Stimulated activated naive CD8-positive, alpha-beta T cell treated with anti-CD3 and anti-CD28 coated beads, Interleukin-15, Interleukin-2, amounts not matched to agents 100 ng/mL and 50 ng/mL, for 24 hours (primary cell): ENCODE measurements at regions not wholly inside any gene's neighbourhood (a gene's known extent, or its start where the extent isn't known, plus 50 kb on each side); places are given as distances from the start of the nearest gene placed in this dataset.

Source experiments
- H3K27ac Mint-ChIP-seq: one replicate; pipeline ENCODE4 v1.8.0; 2021; ENCODE audit warnings: mild to moderate bottlenecking, mixed read lengths
- H3K27me3 Mint-ChIP-seq: one replicate; pipeline ENCODE4 v1.8.0; 2021; ENCODE audit warnings: mixed read lengths
- H3K36me3 Mint-ChIP-seq: one replicate; pipeline ENCODE4 v1.8.0; 2021; ENCODE audit warnings: low read depth, mixed read lengths
- H3K4me1 Mint-ChIP-seq: one replicate; pipeline ENCODE4 v1.8.0; 2021; ENCODE audit warnings: low read depth, mixed read lengths
- H3K4me3 Mint-ChIP-seq: one replicate; pipeline ENCODE4 v1.8.0; 2021; ENCODE audit warnings: mild to moderate bottlenecking, mixed read lengths
- H3K9me3 Mint-ChIP-seq: one replicate; pipeline ENCODE4 v1.8.0; 2021; ENCODE audit warnings: mixed read lengths

DNA sequence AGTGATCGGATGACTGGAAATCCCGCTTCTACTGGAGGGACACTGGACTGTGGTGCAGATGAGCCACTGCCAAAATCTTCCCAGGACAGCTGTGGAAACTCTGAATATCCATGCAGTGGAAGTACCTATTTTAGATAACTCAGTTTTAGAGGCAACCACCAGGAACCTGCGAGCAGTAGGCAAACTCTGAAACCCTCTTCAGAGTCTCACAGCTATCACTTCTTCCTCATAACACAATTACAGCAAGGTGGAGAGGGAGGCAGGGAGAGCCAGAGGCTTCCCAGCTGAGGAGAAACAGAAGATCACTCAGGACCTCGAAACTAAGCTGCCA is 322.8 kb upstream of the NT5E start:
- Mint-ChIP-seq H3K36me3 (no peaks in the 10 kb centered on the region), H3K4me1 (no peaks in the 10 kb centered on the region), H3K4me3 (no peak overlapping the region), H3K9me3 (no peaks in the 10 kb centered on the region), H3K27ac (no peak overlapping the region), H3K27me3 (no peaks in the 10 kb centered on the region)

DNA sequence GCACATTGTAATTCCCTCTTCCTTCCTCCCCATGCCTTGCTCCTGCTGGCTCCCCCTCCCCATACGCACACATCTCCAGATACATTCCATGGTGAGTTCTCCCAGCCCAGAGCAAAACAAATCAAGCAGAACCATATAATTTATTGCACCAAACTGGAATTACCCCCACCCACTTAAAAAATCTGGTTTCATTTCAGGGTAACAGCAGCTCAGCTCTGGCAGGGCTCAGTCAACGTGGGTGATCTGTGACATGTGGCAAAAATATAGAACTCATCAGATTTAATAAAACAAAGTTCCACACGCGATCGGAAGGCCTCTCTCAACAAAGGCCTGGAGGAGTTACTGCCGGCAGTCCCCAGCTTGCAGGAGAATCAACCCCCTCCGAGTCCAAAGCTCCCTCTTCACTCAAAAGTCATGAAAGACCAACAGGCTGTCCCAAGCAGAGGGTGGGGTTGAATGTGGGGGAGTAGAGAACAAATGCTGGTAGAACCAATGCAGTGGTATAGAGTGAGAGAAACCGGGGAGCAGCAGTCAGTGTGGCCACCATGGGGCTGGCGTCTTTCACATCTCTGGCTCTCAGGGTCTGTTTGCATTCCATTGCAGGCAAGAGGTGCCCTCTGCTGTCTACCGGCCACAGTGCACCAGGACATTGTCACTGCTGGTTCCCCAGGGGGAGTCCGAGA is 323.3 kb upstream of the NT5E start:
- Mint-ChIP-seq H3K4me3 (no peak overlapping the region), H3K9me3 (no peaks in the 10 kb centered on the region), H3K27me3 (no peaks in the 10 kb centered on the region)

DNA sequence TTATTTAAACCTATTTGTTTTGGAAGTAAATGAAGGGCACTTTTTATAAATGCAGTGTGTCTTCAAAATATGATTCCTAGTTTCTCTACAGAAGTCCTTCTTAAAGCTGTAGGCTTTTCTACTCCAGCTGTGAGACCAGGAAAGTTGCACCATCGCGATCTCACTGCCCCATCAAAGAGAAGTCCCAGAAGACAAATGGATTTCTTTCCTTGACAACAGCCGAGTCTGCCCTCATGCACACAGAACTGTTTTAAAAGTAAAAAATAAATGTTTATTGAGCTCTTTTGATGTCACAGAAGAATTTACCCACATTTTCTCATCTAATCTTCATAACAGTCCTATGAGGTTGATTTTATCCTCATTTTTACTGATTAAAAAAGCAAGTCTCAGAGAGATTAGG is 324.4 kb upstream of the NT5E start:
- no peak overlapping the region for H3K27ac Mint-ChIP-seq
- H3K36me3 Mint-ChIP-seq = no peaks in the 10 kb centered on the region
- H3K9me3 Mint-ChIP-seq = no peaks in the 10 kb centered on the region
- no peaks in the 10 kb centered on the region for H3K4me1 Mint-ChIP-seq
- no peak overlapping the region for H3K4me3 Mint-ChIP-seq
- no peaks in the 10 kb centered on the region for H3K27me3 Mint-ChIP-seq

More for the DNA sequence above, 323.3 kb upstream of the NT5E start:
- Mint-ChIP-seq H3K36me3 (no peaks in the 10 kb centered on the region), H3K27ac (no peak overlapping the region), H3K4me1 (no peaks in the 10 kb centered on the region)

DNA sequence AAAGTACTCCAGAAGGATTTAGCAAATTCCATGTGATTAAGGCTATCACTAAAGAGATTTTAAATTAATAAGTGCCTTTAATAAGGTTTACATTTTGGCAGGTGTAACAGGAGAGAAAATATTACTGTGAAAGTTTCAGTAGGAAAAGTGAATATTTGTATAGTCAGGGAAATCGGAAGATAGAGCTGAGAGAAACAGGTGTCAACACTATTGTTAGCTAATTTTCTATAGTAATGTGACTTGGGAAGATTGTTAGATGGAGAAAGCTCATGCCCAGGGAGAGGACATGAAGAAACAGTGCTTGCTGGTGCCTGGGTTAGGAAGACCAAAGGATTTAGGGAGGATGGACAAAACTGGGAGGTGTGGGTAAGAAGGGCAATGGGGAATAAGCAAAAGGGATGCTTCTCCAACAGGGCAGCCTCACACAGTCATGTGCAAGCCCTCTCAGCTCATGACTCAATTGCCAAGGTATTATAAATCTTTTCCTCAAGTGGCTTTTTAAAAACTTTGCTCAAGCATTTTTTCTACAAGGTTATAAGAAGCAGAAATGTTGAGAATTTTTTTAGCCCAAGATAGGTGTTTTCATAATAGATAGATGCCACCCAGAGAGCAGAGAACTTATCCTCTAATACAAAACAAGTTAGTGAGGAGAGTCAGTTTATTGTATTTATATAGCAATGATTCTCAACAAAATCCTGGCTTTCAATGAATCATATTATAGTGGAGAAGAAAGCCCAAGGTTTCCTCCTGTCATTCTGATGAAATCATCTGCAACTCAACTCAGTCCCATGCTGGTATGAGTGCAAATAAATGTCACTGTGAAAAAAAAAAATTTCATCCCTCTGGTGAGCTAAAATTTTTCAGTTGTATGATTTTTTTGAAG is 325.2 kb upstream of the NT5E start:
- no peaks in the 10 kb centered on the region for H3K27me3 Mint-ChIP-seq
- no peaks in the 10 kb centered on the region for H3K9me3 Mint-ChIP-seq
- H3K27ac Mint-ChIP-seq = no peak overlapping the region
- no peaks in the 10 kb centered on the region for H3K4me1 Mint-ChIP-seq
- no peaks in the 10 kb centered on the region for H3K36me3 Mint-ChIP-seq
- no peak overlapping the region for H3K4me3 Mint-ChIP-seq

DNA sequence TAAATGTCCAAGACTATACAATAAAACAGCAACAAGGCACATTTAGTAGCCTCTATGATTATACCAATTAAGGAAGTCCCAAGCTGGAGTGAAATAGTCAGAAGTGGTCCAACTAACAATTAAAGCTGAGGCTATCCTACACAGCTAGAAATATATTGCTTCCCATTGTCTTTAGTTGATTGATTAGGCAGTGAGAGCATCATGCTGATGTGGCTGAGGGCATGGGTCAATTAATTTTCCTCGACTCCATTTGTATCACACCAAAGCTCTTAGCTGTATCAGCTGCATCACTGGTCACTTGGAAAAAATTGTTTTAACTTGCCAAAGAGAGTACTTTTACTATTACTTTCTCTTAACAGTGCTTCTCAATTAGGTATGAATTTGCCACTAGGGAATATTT is 328.7 kb upstream of the NT5E start:
- Mint-ChIP-seq H3K4me1 (no peaks in the 10 kb centered on the region), H3K27me3 (no peaks in the 10 kb centered on the region), H3K9me3 (no peaks in the 10 kb centered on the region), H3K27ac (no peak overlapping the region), H3K36me3 (no peaks in the 10 kb centered on the region), H3K4me3 (no peak overlapping the region)

DNA sequence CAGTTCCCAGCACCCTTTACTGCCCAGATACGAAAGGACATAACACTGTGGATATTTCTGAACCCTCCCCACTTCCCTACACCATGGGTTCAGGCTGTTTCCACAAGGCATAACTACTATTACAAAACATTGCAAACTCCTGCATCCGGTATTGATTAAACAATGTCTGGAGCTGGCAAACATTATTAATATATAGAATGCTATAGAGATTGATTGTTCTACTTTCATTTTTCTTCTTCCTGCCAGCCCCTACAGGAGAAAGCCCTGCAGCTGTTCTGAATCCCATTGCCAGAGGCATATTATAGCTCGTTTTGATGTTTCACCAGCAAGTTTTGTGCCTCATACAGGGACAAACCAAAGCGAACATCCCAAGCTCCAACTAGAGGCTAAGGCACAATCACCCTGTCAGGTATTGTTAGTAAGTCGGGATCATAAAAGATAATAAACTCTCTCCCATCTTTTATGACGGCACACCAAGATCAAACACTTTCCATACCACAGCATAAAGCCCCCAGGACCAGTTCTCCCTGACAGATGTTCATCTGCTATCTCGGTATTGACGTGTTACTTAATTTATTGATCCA is 331.1 kb upstream of the NT5E start:
- Mint-ChIP-seq H3K27me3 (no peaks in the 10 kb centered on the region), H3K36me3 (no peaks in the 10 kb centered on the region), H3K9me3 (no peaks in the 10 kb centered on the region), H3K27ac (no peak overlapping the region), H3K4me3 (no peak overlapping the region), H3K4me1 (no peaks in the 10 kb centered on the region)

DNA sequence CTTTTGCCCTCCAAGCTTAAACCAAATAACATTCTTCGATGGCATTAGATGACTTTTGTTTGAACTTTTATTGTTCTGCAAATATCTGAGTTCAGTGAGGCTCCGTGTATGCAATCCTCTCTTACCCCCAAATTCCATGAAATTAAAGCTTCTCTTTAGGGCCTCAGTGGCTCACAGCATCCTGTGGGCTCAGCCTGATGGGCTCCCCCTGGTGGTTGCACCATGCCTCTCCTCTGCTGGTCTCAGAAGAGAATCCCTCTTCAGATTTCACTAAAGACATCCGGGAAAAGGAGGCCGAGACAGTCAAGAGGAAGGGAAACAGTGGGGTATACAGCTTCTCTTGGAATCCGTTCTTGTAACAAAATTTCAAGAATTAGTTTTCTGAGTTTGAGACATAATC is 331.6 kb upstream of the NT5E start:
- H3K4me3 Mint-ChIP-seq = no peak overlapping the region
- no peaks in the 10 kb centered on the region for H3K9me3 Mint-ChIP-seq
- H3K4me1 Mint-ChIP-seq = no peaks in the 10 kb centered on the region
- H3K36me3 Mint-ChIP-seq = no peaks in the 10 kb centered on the region
- no peak overlapping the region for H3K27ac Mint-ChIP-seq
- no peaks in the 10 kb centered on the region for H3K27me3 Mint-ChIP-seq

DNA sequence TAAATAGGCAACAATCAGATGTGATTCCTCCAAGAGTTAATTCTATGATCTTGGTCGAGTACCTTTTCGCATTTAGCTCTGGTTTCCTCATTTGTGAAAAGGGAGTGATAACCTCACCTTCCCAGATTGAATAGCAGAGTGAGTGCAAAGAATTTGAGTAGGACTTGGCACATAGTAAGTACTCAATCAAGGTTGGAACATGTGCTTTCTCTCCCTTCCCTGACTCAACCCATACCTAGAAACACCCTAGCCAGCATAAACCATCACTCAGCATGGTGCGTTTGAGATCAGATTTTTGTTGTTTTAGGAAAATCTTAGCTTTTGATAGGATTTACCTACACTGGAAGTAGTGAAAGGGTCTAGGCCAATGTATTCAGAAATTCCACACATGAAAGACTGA is 333.4 kb upstream of the NT5E start:
- H3K36me3 Mint-ChIP-seq = no peaks in the 10 kb centered on the region
- no peak overlapping the region for H3K27ac Mint-ChIP-seq
- no peak overlapping the region for H3K4me3 Mint-ChIP-seq
- H3K27me3 Mint-ChIP-seq = no peaks in the 10 kb centered on the region
- no peaks in the 10 kb centered on the region for H3K4me1 Mint-ChIP-seq
- H3K9me3 Mint-ChIP-seq = no peaks in the 10 kb centered on the region

DNA sequence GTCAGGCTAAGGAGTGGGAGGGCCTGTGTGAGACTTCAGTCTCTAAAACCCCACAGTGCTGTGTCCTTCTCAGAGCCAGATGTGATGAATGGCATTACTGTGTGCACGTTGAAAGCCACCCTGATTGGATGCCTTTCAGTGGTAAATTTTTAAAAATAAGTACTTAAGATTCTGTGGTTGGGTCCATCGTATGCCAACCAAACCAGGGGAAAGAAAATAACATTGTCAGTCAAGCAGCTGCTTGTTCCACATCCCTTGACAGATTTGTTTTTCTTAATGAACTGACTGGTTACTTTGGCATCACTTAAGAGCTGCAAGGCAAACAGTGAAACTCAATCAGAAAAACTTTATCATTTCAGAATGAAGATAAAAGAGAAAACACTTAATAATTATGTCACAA is 334.0 kb upstream of the NT5E start:
- H3K9me3 Mint-ChIP-seq = no peaks in the 10 kb centered on the region
- H3K4me1 Mint-ChIP-seq = no peaks in the 10 kb centered on the region
- no peaks in the 10 kb centered on the region for H3K36me3 Mint-ChIP-seq
- H3K27me3 Mint-ChIP-seq = no peaks in the 10 kb centered on the region
- no peak overlapping the region for H3K4me3 Mint-ChIP-seq
- no peak overlapping the region for H3K27ac Mint-ChIP-seq

DNA sequence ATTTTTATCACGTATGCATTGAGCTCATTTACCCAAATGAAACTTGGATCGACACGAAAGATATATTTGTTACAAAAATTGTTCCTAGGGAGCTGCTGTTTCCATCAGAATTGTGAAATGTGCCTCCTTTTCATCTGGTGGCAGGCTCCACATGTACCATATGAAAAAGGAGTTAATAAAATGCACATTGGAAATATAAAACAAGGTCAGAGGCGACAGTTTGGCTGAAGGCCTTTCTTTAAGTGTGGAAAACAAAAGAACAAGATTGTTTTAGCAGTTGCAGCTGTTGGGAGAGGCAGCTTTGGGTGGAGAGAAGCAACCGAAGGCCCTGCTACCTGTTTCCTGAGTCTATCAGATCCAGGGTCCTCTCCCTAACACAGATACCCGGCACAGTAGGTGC is 334.5 kb upstream of the NT5E start:
- H3K27ac Mint-ChIP-seq = no peak overlapping the region
- no peaks in the 10 kb centered on the region for H3K9me3 Mint-ChIP-seq
- no peaks in the 10 kb centered on the region for H3K36me3 Mint-ChIP-seq
- H3K27me3 Mint-ChIP-seq = no peaks in the 10 kb centered on the region
- H3K4me3 Mint-ChIP-seq = no peak overlapping the region
- H3K4me1 Mint-ChIP-seq = no peaks in the 10 kb centered on the region

DNA sequence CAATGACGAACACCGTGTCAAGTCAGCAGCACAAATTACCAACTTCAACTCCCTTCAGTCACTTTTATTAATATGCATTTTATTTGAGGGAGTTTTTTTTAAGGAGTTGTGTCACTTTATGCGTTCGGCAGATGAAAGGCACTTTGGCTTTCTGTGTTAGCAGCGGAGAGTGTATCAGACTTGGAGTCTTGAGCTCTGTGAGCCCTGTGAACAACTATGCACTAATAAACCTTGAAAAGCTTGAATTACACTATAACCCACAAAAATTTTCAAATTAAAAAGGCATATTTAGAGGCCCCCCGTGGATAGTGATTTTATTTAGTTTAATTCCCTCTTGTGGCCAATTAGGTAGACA is 335.3 kb upstream of the NT5E start:
- Mint-ChIP-seq H3K9me3 (no peaks in the 10 kb centered on the region), H3K4me3 (no peak overlapping the region), H3K36me3 (no peaks in the 10 kb centered on the region), H3K4me1 (no peaks in the 10 kb centered on the region), H3K27me3 (no peaks in the 10 kb centered on the region), H3K27ac (no peak overlapping the region)

DNA sequence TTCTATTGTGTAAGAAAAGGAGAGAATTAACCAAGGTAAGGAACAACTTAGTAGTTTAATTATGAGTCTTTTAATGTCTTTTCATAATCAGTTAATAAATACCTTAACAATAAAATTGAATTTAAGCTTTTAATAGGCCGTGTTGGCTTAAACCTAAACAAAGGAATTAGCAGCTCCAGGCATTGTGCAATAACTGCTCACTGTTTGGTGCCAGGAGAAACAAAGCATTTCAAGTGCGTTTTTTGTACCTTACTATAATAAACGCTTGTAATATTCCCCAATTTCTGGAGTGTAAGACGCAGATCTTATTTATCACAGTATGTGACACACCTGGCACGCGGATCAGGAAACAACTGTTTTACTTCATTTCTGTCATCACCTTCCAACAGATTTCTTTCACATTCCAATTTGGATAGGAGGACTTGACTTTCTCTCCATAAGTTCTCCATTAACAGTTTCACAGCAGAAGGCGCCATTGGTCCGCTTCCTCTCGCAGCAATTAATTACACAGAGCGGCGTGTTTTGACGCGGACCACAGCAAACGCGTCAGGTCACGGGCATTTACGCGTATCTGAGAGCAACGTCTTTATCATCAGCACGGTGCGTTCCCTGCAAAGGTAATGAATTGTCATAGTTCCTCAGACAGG is 335.8 kb upstream of the NT5E start:
- no peak overlapping the region for H3K4me3 Mint-ChIP-seq
- H3K27me3 Mint-ChIP-seq = no peaks in the 10 kb centered on the region
- H3K36me3 Mint-ChIP-seq = no peaks in the 10 kb centered on the region
- no peaks in the 10 kb centered on the region for H3K4me1 Mint-ChIP-seq
- H3K27ac Mint-ChIP-seq = no peak overlapping the region
- no peaks in the 10 kb centered on the region for H3K9me3 Mint-ChIP-seq

DNA sequence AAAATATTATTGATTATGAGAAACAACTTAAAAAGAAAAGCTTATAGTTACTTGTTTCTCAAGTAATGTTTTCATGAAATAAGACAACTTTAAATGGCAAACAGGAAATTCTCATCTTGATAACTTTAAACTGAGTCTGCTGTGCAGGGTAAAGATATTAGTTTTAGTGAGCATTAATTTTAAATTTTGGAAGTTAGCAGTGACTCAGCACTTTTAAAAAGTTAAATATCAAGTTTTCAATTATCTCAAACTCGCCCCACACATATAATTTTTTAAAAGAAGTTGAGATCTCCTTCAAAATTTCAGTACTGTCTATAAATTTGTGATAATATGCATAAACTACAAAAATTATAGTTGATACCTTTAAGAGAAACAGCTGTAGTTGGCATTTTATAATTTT is 337.3 kb upstream of the NT5E start:
- no peak overlapping the region for H3K4me3 Mint-ChIP-seq
- H3K27me3 Mint-ChIP-seq = no peaks in the 10 kb centered on the region
- H3K4me1 Mint-ChIP-seq = no peaks in the 10 kb centered on the region
- H3K27ac Mint-ChIP-seq = no peak overlapping the region
- no peaks in the 10 kb centered on the region for H3K36me3 Mint-ChIP-seq
- H3K9me3 Mint-ChIP-seq = no peaks in the 10 kb centered on the region

DNA sequence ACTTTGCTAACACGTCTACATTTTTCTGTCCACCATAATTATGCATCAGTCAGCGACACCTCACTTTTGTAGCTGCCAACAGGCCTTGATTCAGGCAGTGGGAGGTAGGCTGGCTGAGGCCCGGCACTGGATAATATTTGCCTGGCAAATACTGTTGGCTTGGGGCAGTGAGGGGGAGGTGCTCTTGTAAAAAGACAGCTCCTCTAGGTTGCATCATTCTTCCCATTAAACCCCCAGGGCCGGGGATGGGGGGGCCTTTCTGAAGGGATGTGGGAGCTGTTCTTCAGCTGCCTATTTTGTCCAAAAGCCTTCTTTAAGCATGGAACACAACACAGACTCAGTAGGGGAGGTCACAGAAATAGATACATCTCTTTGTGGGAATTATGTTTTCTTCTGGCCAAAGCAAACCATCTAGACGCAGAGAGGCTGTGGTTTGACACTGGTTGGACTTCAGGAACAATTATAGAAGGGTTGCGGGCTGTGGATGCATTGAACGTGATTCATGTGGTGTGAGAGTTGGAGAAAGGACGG is 338.3 kb upstream of the NT5E start:
- no peak overlapping the region for H3K27ac Mint-ChIP-seq
- H3K4me3 Mint-ChIP-seq = no peak overlapping the region
- no peaks in the 10 kb centered on the region for H3K27me3 Mint-ChIP-seq
- no peaks in the 10 kb centered on the region for H3K36me3 Mint-ChIP-seq
- no peaks in the 10 kb centered on the region for H3K4me1 Mint-ChIP-seq
- H3K9me3 Mint-ChIP-seq = no peaks in the 10 kb centered on the region

DNA sequence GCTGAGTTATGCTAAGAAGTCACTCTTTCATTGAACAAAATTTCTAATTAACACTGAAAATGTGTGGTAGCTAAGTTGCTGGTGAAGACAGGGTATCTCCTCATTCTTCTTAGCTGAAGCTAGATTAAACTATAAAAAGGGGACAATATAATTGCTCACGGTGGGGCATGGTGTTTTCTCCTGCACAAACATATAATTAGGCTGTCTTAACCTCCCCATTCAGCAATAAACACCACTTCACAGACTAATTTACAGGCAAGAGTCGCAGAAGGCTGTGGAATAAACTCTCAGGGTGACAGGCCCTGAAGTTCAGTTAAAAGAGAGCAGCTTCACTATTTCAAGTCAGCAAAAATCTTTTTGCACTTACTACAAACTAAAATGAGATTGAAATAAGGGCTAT is 338.9 kb upstream of the NT5E start:
- no peaks in the 10 kb centered on the region for H3K9me3 Mint-ChIP-seq

More for the DNA sequence above, 338.9 kb upstream of the NT5E start:
- H3K4me3 Mint-ChIP-seq = no peak overlapping the region
- H3K27ac Mint-ChIP-seq = no peak overlapping the region
- no peaks in the 10 kb centered on the region for H3K27me3 Mint-ChIP-seq
- no peaks in the 10 kb centered on the region for H3K4me1 Mint-ChIP-seq
- H3K36me3 Mint-ChIP-seq = no peaks in the 10 kb centered on the region
